Thyroid gland (tissue), 4 donors: ENCODE measurements at regions not wholly inside any gene's neighbourhood (a gene's known extent, or its start where the extent isn't known, plus 50 kb on each side); places are given as distances from the start of the nearest gene placed in this dataset.

Experiments used
- DNase-seq, 2 donors: peaks; one replicate each; pipeline ENCODE4 v3.0.0-alpha.2; 2019
- H3K27ac ChIP-seq, 3 donors: fragments of 200-600 bp; sonication (generic); 1 replicate in 2 of 3; 2 replicates in 1 of 3; pipeline ENCODE4 v1.5.1; 2016 to 2019; ENCODE audit warnings: mild to moderate bottlenecking in 1 of 3, moderate library complexity in 1 of 3
- H3K27me3 ChIP-seq: fragments of 200-600 bp; sonication (generic); one replicate; pipeline ENCODE4 v1.5.1; 2019
- H3K36me3 ChIP-seq, 2 donors: fragments of 200-600 bp; sonication (generic); one replicate each; pipeline ENCODE4 v1.5.1; 2016 to 2019
- H3K4me1 ChIP-seq, 2 donors: fragments of 200-600 bp; sonication (generic); one replicate each; pipeline ENCODE4 v1.5.1; 2017 to 2019
- H3K4me3 ChIP-seq, 3 donors: fragments of 200-600 bp; sonication (generic); replicated peaks in 1 of 3; 1 replicate in 2 of 3; 2 replicates in 1 of 3; pipeline ENCODE4 v1.5.1; 2016; ENCODE audit warnings: mild to moderate bottlenecking in 1 of 3
- H3K9me3 ChIP-seq: fragments of 200-600 bp; sonication (generic); one replicate; pipeline ENCODE4 v1.5.1; 2017
- CTCF ChIP-seq, 6 experiments: fragments of 200-600 bp in 3 of 6; fragments of 450-650 bp in 3 of 6; sonication (generic) in 3 of 6; IDR thresholded peaks; one replicate each; pipeline ENCODE4 v1.5.1; 2016 to 2019; ENCODE audit warnings: antibody characterized with exemption in 6 of 6, mild to moderate bottlenecking in 2 of 6, inconsistent platforms in 1 of 6, moderate library complexity in 1 of 6
- POLR2A ChIP-seq, 2 donors: fragments of 450-650 bp; IDR thresholded peaks; one replicate each; pipeline ENCODE4 v1.6.1; 2017; ENCODE audit warnings: antibody characterized with exemption in 2 of 2, mild to moderate bottlenecking in 2 of 2, moderate library complexity in 1 of 2
- WGBS, 2 donors: methylation state at CpG; one replicate each; pipeline ENCODE4 v1.1.5; 2017; 5-methylcytosine and 5-hydroxymethylcytosine counted together
- intact Hi-C: fragments of 100-400 bp; cut with DNase I; formaldehyde crosslinking; loops from one replicate; pipeline ENCODE4 v1.15.1; 2023

DNA sequence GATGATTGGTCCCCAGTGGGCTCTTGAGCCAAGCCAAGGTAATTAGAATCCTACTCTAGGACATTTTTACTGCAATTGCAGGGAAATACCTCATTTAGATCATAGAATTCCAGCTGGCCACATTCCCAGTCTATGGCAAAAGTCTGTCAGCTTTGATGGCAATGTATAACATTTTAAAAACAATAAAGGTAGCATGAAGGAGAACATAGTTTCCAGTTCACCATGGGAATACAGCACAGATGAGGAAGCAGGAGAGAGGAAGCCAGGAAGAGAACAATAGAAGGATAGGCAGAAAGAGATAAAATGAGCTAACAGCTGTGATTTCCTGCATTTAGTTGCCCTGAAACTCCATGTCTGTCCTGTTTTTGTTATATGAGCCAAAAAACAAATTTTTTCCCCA lies 897.3 kb upstream of the DDX18 start:
- Histone ChIP-seq H3K4me1 (no peaks in the 10 kb centered on the region), H3K9me3 (no peaks in the 10 kb centered on the region), H3K27ac (no peak overlapping the region), H3K4me3 (no peak overlapping the region), H3K27me3 (no peaks in the 10 kb centered on the region), H3K36me3 (no peaks in the 10 kb centered on the region)
- TF ChIP-seq CTCF (IDR thresholded peaks at IDR 0.05) (no peak), POLR2A (IDR thresholded peaks at IDR 0.05) (no peak)
- intact Hi-C loops, result no loop called here
- no peak for DNase-seq

DNA sequence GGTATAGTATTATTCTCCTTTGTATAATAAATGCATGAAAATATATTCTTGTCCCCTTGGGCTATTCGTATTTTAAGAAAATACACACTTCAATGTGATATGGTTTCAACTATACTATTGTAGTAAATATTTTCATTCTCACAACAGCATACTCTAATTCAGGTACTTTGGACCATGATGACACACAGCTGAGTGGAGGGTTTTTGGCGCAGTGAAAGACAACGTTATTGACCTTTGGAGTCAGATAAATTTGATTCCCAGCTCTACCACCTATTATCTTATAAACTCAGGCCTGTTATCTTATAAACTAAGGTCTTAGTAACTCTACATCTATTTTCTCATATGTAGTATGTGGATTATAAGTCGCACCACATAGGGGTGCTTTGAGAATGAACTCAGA lies 895.9 kb upstream of the DDX18 start:
- WGBS, 2 donors, result 91 to 93% methylated on average over 4 of the region's 4 CpGs
- no peaks in the 10 kb centered on the region for H3K4me1 ChIP-seq
- no peaks in the 10 kb centered on the region for H3K9me3 ChIP-seq
- no peak overlapping the region for H3K27ac ChIP-seq
- intact Hi-C loops, result no loop called here
- H3K36me3 ChIP-seq, result no peaks in the 10 kb centered on the region
- no peak overlapping the region for H3K4me3 ChIP-seq
- DNase-seq, result no peak
- TF ChIP-seq POLR2A (IDR thresholded peaks at IDR 0.05), result no peak
- no peak for TF ChIP-seq CTCF (IDR thresholded peaks at IDR 0.05)
- H3K27me3 ChIP-seq, result no peaks in the 10 kb centered on the region

DNA sequence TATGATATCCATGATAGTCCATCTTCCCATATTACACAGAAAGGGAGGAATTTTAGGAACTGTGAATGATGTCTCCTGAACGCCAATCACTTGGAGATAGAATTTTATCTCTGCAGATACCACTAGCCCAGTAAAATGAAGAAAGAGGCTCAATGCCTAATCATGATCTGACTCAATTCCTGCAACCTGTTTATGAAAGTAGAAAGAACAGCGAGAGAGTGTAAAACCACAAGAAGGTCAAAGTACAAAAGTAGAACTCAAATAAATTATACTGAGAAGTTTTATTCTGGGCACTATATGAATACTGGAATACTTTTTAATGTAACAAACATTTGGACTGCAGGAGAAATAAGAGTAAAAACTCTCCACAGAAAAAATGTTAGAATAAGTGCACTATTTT lies 892.1 kb upstream of the DDX18 start:
- Histone ChIP-seq H3K27me3 (no peaks in the 10 kb centered on the region), H3K27ac (no peak overlapping the region), H3K4me3 (no peak overlapping the region), H3K4me1 (no peaks in the 10 kb centered on the region), H3K36me3 (no peaks in the 10 kb centered on the region), H3K9me3 (no peaks in the 10 kb centered on the region)
- TF ChIP-seq POLR2A (IDR thresholded peaks at IDR 0.05), result no peak
- TF ChIP-seq CTCF (IDR thresholded peaks at IDR 0.05), result no peak
- 87 to 90% methylated on average over 2 of the region's 2 CpGs for WGBS, 2 donors
- intact Hi-C loops, result no loop called here
- DNase-seq, result no peak

DNA sequence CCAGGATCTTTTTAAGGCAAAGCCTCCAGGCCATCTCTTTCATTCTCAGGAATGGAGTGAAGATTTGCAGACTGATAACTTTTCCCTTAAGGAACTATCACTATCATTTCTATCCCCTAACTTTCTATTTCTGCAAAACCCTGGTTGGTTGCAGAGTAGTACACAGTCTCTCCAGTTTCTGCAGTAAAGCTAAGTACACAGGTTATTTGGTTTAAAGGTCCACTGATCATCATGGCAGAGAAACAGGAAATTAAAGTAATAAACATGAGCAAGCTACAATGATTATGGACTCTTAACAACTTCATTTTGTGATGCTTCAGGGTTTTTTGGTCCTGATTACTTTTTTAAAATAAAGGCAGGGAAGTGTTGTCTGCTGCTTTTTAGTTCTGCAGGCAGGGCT lies 890.0 kb upstream of the DDX18 start:
- no peaks in the 10 kb centered on the region for H3K9me3 ChIP-seq
- no peaks in the 10 kb centered on the region for H3K36me3 ChIP-seq
- TF ChIP-seq CTCF (IDR thresholded peaks at IDR 0.05) (no peak), POLR2A (IDR thresholded peaks at IDR 0.05) (no peak)
- no peak overlapping the region for H3K27ac ChIP-seq
- no peak for DNase-seq
- intact Hi-C loops, result no loop called here
- no peaks in the 10 kb centered on the region for H3K4me1 ChIP-seq
- H3K4me3 ChIP-seq, result no peak overlapping the region
- no peaks in the 10 kb centered on the region for H3K27me3 ChIP-seq

GRCh38 chr2:116935097-116935814 lies 879.2 kb upstream of the DDX18 start:
- H3K4me1 ChIP-seq, result no peaks in the 10 kb centered on the region
- DNase-seq, result no peak
- H3K27me3 ChIP-seq, result no peaks in the 10 kb centered on the region
- TF ChIP-seq CTCF (IDR thresholded peaks at IDR 0.05), result no peak
- TF ChIP-seq POLR2A (IDR thresholded peaks at IDR 0.05), result no peak
- no peaks in the 10 kb centered on the region for H3K36me3 ChIP-seq
- 77 to 85% methylated on average over 7 of the region's 7 CpGs for WGBS, 2 donors
- intact Hi-C loops, result no loop called here
- H3K4me3 ChIP-seq, result no peak overlapping the region
- no peak overlapping the region for H3K27ac ChIP-seq
- H3K9me3 ChIP-seq, result no peaks in the 10 kb centered on the region
